GM21515 (cell line): ENCODE measurements at regions not wholly inside any gene's neighbourhood (a gene's known extent, or its start where the extent isn't known, plus 50 kb on each side); places are given as distances from the start of the nearest gene placed in this dataset.
"Not testable (repeated sequence)": the region's sequence is repeated elsewhere in the genome, so short reads cannot be mapped to it uniquely, and the experiment has no call there.

Experiments
- ATAC-seq: cut with Tn5 transposase; IDR thresholded peaks from one replicate; pipeline ENCODE4 v1.9.1; 2021; ENCODE audit not compliant: unreplicated experiment

DNA sequence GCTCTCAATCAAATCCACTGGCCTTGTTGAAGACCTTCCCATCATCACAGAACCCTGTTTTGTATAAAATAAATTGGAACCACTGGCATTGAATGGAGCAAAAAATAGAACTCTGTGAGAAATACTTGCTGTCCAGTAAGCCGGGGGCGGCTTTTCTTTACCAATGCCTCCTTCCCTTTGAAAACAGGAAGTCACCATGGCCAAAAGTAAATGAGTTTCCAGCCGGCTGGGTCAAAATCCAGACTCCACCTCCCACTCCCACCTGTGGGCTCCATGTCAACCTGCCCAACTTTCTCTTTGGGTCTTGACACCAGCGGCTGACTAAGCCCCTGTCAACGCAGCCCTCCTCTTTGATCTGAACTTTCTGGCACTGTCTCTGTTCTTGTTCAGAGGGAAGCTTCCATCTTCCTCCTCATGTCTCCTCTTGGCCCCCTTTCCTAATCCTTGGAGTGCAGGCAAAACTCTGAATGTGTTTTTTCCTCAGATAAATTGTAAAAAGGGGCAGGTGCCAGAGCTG lies 95.2 kb downstream of the TFAP2C start:
- no peak for ATAC-seq

DNA sequence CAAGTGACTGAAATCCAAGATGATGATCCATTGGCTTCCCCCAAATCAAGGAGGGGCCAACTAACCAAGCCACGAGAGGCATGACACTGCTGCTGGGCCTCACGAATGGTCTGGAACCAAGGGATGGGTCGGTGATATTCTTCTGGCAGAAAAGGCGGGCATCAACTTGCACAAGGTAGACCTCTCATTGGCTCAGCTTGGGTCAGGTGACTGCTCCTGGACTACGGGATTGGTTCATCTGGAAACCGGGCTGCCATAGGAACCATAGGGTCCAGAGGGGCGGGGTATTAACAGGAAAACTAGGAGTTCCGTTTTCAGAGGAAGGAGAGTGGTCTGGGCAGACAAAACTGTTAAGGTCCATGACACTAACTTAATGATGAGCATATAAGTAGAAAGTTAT lies 100.9 kb downstream of the TFAP2C start:
- no peak for ATAC-seq

- ATAC-seq = no peak
Measured at GRCh38 chr20:56730996-56731395, 101.9 kb downstream of the TFAP2C start.

- no peak for ATAC-seq
Measured at GRCh38 chr20:56731476-56731875, 102.4 kb downstream of the TFAP2C start.

GRCh38 chr20:56733967-56734366 lies 104.9 kb downstream of the TFAP2C start:
- ATAC-seq = no peak

DNA sequence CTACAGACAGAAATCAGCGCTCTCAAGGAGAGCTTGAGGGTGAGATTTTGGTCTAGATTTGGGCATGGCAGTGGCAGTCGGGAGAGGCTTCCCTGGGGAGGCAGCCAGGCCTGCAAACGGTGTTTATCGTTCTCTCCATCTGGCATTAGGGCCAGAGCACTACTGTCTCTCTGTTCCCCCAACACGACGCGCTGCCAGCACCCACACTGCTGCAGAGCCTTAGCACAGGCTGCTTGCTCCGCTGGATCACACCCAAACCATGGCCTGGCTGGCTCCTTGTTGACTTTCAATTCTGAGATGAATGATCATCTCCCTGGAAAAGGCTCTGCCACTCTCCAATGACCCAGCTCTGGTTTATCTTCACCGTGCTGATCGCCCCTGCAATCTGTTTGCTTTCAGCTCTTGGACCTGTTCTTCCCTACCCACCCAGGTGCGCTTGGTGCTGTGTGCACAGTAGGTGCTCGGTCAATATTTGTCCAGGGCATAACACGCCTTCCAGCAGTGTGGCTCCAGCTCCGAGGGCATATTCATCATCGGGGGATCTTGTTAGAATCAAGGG lies 106.1 kb downstream of the TFAP2C start:
- ATAC-seq = no peak

DNA sequence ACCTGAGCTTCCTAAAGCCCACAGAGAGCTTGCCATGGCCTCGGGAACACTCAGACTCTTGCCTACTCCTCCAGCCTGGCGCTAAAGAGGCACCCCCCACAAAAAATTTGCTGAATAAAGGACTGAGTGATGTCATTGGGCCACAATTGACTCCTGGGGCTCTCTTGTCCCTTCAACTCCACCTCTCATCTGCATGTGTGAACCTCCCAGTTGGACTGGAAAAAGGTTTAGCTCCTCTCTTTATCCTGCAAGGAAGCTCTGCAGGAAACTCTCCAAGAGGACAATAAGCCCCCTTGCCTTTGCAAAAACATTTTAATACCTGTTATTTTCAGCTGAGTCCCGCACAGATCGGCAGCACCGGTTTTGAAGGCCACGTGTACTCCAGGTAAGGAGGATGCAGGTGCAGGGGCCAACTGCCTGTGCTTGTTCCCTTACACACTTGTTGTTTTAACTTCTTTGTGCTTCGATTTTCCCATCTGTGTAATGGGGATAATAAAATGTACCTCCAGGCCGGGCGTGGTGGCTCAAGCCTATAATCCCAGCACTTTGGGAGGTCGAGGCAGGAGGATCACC lies 107.3 kb downstream of the TFAP2C start:
- no peak for ATAC-seq

DNA sequence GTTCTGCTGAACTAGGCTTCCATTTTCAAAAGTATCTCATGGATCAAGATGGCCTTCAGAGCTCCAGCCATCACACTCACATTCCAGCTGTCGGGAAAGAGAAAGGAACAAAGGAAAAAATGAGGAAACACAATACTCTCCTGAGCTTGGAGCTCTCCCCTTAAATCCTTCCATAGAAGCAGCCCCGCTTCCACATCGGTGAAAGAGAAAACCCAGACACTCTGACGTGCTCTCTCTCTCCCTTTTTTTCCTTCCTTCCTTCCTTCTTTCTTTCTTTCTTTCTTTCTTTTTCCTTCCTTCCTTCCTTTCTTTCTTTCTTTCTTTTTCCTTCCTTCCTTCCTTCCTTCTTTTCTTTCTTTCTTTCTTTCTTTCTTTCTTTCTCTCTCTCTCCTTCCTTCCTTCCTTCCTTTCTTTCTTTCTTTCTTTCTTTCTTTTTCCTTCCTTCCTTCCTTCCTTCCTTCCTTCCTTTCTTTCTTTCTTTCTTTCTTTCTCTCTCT lies 115.3 kb downstream of the TFAP2C start:
- ATAC-seq = not testable (repeated sequence)

- ATAC-seq = no peak
Measured at GRCh38 chr20:56748476-56749377, 119.6 kb downstream of the TFAP2C start.

- no peak for ATAC-seq
Measured at GRCh38 chr20:56750430-56750829, 121.3 kb downstream of the TFAP2C start.

DNA sequence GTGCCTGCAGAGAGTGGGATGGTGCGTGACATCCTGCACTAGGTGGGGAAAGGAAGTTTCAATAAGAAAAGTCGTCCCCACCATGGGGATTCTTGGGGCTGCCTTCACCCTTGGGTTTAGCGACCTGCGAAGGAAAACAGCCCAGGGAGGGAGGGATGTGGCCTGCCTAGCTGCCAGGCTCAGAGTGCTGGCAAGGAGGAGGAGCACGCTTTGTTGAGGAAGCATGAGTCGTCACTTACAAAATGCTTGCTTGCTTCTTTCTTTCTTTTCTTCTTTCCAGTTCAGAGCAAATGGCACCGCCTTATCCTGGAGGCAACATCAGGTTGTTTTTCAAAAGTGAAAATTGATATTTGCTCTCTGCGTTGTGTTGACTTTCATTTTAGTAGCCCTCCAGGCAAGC lies 123.2 kb downstream of the TFAP2C start:
- no peak for ATAC-seq

- no peak for ATAC-seq
Measured at GRCh38 chr20:56755201-56755600, 126.1 kb downstream of the TFAP2C start.

DNA sequence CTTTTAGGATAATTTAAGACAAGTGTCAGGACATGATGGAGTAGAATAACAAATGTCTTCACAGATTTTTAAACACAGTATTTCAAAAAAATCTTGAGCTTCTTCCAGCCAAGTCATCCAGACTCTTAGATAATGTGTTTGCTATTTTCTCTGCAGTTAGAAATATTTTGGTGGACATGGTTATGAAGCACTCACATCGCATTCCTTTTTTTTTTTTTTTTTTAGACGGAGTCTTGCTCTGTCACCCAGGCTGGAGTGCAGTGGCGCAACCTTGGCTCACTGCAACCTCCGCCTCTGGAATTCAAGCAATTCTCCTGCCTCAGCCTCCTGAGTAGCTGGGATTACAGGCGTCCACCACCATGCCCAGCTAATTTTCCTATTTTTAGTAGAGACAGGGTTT lies 127.6 kb downstream of the TFAP2C start:
- ATAC-seq = not testable (repeated sequence)

DNA sequence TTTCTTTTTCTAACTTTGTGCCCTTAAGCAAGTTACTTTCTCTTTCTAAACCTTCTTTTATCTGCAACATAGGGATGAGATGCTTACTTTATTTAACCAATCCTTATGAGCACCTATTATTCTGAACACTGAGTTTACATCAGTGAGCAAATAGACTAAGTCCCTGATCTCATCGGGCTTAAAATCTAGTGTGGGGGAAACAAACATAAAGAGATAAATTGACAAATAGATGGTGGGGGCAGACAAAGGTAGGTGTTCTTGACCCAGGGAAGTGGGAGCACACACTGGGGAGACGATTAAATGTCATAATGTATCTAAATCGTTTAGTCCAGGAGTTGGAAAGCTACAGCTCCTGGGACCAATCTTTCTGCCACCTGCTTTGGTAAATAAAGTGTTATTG lies 129.6 kb downstream of the TFAP2C start:
- no peak for ATAC-seq

DNA sequence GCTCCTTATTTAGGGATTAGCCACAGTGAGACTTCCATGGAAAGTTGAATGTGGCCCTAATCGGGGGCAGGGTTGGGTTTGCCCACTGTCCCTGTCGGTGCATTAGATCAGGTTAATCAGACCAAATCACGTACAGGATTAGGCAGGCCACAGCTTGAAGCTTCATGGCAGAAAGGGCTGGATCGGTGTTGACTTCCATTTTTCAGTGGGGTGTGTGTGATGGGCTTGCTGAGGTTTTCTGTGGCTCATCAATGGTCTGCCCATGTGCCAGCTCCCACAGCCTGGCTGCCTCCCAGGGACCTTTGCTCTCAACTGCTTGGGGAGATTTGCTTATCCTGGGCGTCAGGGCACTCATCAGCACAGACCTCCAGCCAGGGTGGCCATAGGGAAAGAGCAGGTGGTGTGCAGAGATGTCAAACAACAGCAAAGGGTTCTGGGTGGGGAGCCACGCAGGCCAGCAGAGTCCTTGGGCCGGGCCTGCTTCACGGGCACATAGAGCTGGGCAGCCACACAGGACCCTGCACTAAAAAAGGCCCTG lies 130.7 kb downstream of the TFAP2C start:
- ATAC-seq = no peak

GRCh38 chr20:56760610-56761009 lies 131.5 kb downstream of the TFAP2C start:
- no peak for ATAC-seq

DNA sequence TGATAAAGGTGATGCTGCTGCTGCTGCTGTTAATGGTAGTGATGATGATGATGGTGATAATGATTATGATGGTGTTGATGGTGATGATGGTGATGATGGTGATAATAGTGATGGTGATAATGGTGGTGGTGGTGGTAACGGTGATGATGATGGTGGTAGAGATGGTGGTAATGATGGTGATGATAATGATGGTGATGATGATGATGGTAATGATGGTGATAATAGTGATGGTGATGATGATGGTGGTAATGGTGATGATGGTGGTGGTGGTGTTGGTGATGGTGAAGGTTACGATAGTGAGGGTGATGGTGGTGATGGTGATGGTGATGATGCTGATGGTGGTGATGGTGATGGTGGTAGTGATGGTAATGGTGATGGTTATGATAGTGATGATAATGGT lies 132.3 kb downstream of the TFAP2C start:
- no peak for ATAC-seq

- ATAC-seq = no peak
Measured at GRCh38 chr20:56762401-56762800, 133.3 kb downstream of the TFAP2C start.

- no peak for ATAC-seq
Measured at GRCh38 chr20:56762829-56763228, 133.7 kb downstream of the TFAP2C start.

DNA sequence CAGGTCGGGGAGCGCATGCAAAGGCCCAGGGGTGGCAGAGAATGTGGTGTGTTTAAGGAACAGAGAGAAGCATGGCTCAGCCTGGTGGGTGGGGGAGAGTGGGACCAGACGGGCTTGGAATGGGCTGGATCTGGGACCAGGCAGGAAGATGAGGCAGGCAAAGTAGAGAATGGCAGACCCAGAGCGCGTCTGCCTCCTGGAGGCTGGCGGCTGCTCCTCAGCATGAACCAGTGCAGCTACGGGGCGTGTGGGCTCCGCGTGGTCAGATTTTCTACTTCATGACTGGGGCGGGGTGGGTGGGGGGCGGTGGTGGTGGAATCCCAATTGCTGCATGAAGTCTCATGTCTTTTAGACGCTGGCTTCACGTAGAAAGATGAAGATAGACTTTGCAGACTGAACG lies 135.6 kb downstream of the TFAP2C start:
- ATAC-seq = no peak
